ENCODE measurements at regions not wholly inside any gene's neighbourhood (a gene's known extent, or its start where the extent isn't known, plus 50 kb on each side); places are given as distances from the start of the nearest gene placed in this dataset.

- WGBS, 2 donors, result 40 to 56% methylated on average over 6 of the region's 6 CpGs
- H3K4me3 ChIP-seq (ENCODE audit: low read depth in 1 of 2, low read length in 2 of 2), result no peak overlapping the region
- no peaks in the 10 kb centered on the region for H3K4me1 ChIP-seq (ENCODE audit: control insufficient read depth in 2 of 2, insufficient read depth in 2 of 2, low read length in 1 of 2)
- H3K36me3 ChIP-seq (ENCODE audit: control insufficient read depth in 2 of 2, insufficient read depth in 2 of 2, low read length in 1 of 2), result no peaks in the 10 kb centered on the region
- H3K9me3 ChIP-seq (ENCODE audit: control insufficient read depth in 2 of 2, insufficient read depth in 1 of 2, low read depth in 1 of 2, low read length in 1 of 2), result no peaks in the 10 kb centered on the region
- no peaks in the 10 kb centered on the region for H3K27me3 ChIP-seq (ENCODE audit: control insufficient read depth in 1 of 2, insufficient read depth in 2 of 2, low read length in 2 of 2)
- H3K27ac ChIP-seq (ENCODE audit: low read depth in 2 of 2, low read length in 1 of 2), result no peak overlapping the region
Measured at GRCh38 chr20:33908336-33908735, 85.4 kb upstream of the RALY start.

- no peaks in the 10 kb centered on the region for H3K27me3 ChIP-seq (ENCODE audit: control insufficient read depth in 1 of 2, insufficient read depth in 2 of 2, low read length in 2 of 2)
- H3K9me3 ChIP-seq (ENCODE audit: control insufficient read depth in 2 of 2, insufficient read depth in 1 of 2, low read depth in 1 of 2, low read length in 1 of 2), result no peaks in the 10 kb centered on the region
- no peaks in the 10 kb centered on the region for H3K4me1 ChIP-seq (ENCODE audit: control insufficient read depth in 2 of 2, insufficient read depth in 2 of 2, low read length in 1 of 2)
- 91 to 92% methylated on average over 6 of the region's 6 CpGs for WGBS, 2 donors
- no peak overlapping the region for H3K27ac ChIP-seq (ENCODE audit: low read depth in 2 of 2, low read length in 1 of 2)
- no peak overlapping the region for H3K4me3 ChIP-seq (ENCODE audit: low read depth in 1 of 2, low read length in 2 of 2)
- H3K36me3 ChIP-seq (ENCODE audit: control insufficient read depth in 2 of 2, insufficient read depth in 2 of 2, low read length in 1 of 2), result no peaks in the 10 kb centered on the region
Measured at GRCh38 chr20:33908868-33909267, 84.8 kb upstream of the RALY start.

DNA sequence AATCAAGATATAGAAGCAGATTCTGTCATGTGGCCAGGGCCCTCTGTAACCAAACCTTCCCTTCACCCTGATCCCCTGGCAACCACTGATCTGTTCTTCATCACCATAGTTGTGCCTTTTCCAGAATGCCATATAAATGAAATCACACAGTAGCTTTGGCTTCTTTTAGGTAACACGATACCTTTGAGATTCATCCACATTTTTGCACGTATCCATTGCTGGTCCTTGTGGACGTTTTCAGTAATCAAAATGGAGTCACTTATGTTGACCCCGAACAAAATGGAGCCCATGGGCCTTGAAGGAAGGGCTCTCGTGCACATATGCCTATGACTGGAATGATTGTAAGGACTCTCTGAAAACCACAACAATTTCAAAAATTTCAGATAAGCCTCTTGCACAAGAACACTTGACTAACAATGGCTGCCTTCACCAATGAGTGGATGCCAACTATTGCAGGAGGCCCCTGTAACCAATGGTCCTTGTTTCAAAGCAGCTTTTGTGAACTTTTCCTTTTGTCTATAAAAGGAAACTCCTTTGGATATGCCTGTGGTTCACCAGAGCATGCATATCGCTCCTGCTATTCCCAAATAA is 84.3 kb upstream of the RALY start:
- WGBS, 2 donors, result 67 to 72% methylated on average over 6 of the region's 6 CpGs
- Histone ChIP-seq H3K9me3 (ENCODE audit: control insufficient read depth in 2 of 2, insufficient read depth in 1 of 2, low read depth in 1 of 2, low read length in 1 of 2) (no peaks in the 10 kb centered on the region), H3K4me1 (ENCODE audit: control insufficient read depth in 2 of 2, insufficient read depth in 2 of 2, low read length in 1 of 2) (no peaks in the 10 kb centered on the region), H3K36me3 (ENCODE audit: control insufficient read depth in 2 of 2, insufficient read depth in 2 of 2, low read length in 1 of 2) (no peaks in the 10 kb centered on the region), H3K27me3 (ENCODE audit: control insufficient read depth in 1 of 2, insufficient read depth in 2 of 2, low read length in 2 of 2) (no peaks in the 10 kb centered on the region), H3K4me3 (ENCODE audit: low read depth in 1 of 2, low read length in 2 of 2) (no peak overlapping the region), H3K27ac (ENCODE audit: low read depth in 2 of 2, low read length in 1 of 2) (no peak overlapping the region)

- no peaks in the 10 kb centered on the region for H3K9me3 ChIP-seq (ENCODE audit: control insufficient read depth in 2 of 2, insufficient read depth in 1 of 2, low read depth in 1 of 2, low read length in 1 of 2)
- WGBS, 2 donors, result 36 to 51% methylated on average over 2 of the region's 2 CpGs
- H3K4me1 ChIP-seq (ENCODE audit: control insufficient read depth in 2 of 2, insufficient read depth in 2 of 2, low read length in 1 of 2), result no peaks in the 10 kb centered on the region
- no peaks in the 10 kb centered on the region for H3K27me3 ChIP-seq (ENCODE audit: control insufficient read depth in 1 of 2, insufficient read depth in 2 of 2, low read length in 2 of 2)
- no peak overlapping the region for H3K27ac ChIP-seq (ENCODE audit: low read depth in 2 of 2, low read length in 1 of 2)
- no peaks in the 10 kb centered on the region for H3K36me3 ChIP-seq (ENCODE audit: control insufficient read depth in 2 of 2, insufficient read depth in 2 of 2, low read length in 1 of 2)
- no peak overlapping the region for H3K4me3 ChIP-seq (ENCODE audit: low read depth in 1 of 2, low read length in 2 of 2)
Measured at GRCh38 chr20:33910056-33910455, 83.7 kb upstream of the RALY start.

- Histone ChIP-seq H3K27ac (ENCODE audit: low read depth in 2 of 2, low read length in 1 of 2) (no peak overlapping the region), H3K27me3 (ENCODE audit: control insufficient read depth in 1 of 2, insufficient read depth in 2 of 2, low read length in 2 of 2) (no peaks in the 10 kb centered on the region), H3K36me3 (ENCODE audit: control insufficient read depth in 2 of 2, insufficient read depth in 2 of 2, low read length in 1 of 2) (no peaks in the 10 kb centered on the region), H3K9me3 (ENCODE audit: control insufficient read depth in 2 of 2, insufficient read depth in 1 of 2, low read depth in 1 of 2, low read length in 1 of 2) (no peaks in the 10 kb centered on the region), H3K4me1 (ENCODE audit: control insufficient read depth in 2 of 2, insufficient read depth in 2 of 2, low read length in 1 of 2) (no peaks in the 10 kb centered on the region), H3K4me3 (ENCODE audit: low read depth in 1 of 2, low read length in 2 of 2) (no peak overlapping the region)
- 86 to 87% methylated on average over 6 of the region's 6 CpGs for WGBS, 2 donors
Measured at GRCh38 chr20:33910529-33911327, 83.0 kb upstream of the RALY start.

DNA sequence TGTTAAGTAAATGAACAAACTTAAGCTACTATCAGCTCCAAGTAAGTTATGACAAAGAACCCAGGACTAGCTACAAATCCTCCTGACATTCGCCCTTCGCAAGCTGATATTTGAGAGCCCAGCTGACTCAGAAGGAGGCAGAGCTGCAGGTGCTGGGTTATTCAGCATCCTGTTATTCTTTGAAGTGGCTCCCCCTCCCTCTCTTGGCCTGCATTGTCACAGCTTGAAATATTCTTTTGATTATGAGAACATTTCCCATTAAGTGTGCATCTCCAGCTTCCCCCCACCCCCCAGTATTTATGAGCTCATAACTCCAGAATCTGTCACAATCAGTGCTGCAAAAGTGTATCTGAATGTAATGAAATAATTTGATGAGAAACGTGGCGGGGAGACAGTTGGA is 78.8 kb upstream of the RALY start:
- Histone ChIP-seq H3K4me3 (ENCODE audit: low read depth in 1 of 2, low read length in 2 of 2) (no peak overlapping the region), H3K4me1 (ENCODE audit: control insufficient read depth in 2 of 2, insufficient read depth in 2 of 2, low read length in 1 of 2) (no peaks in the 10 kb centered on the region), H3K9me3 (ENCODE audit: control insufficient read depth in 2 of 2, insufficient read depth in 1 of 2, low read depth in 1 of 2, low read length in 1 of 2) (no peaks in the 10 kb centered on the region), H3K27me3 (ENCODE audit: control insufficient read depth in 1 of 2, insufficient read depth in 2 of 2, low read length in 2 of 2) (no peaks in the 10 kb centered on the region), H3K36me3 (ENCODE audit: control insufficient read depth in 2 of 2, insufficient read depth in 2 of 2, low read length in 1 of 2) (no peaks in the 10 kb centered on the region), H3K27ac (ENCODE audit: low read depth in 2 of 2, low read length in 1 of 2) (no peak overlapping the region)
- WGBS, 2 donors, result 69 to 73% methylated on average over 4 of the region's 4 CpGs

DNA sequence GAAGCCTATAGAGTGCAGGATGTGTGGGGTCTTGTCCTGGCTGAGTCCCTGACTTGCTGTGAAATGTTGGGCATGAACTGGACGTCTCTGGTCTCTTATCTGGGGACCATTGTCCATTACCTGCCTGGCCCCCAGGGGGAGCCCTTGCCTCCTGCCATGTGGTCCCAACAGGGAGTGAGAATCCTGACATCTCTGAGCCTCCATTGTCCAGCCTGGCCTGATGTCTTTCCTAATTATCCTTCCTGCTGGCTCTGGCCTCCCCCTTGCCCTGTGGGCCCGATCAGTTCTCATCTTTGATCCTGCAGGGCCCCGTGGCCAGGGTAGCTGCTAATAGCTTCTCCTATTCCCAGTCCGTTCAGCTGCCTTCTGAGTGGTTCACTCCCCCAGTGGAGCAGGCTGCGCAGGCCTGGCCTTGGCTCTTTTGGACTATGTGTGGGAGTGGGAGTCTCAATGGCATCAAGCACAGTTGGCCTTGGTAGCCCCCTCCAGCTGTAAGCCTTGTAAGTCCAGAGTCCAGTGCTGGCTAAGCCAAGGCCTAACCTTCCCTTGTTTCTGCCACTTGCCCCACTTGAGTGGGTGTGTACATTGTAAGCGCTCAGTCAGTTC is 77.9 kb upstream of the RALY start:
- no peak overlapping the region for H3K4me3 ChIP-seq (ENCODE audit: low read depth in 1 of 2, low read length in 2 of 2)
- no peaks in the 10 kb centered on the region for H3K36me3 ChIP-seq (ENCODE audit: control insufficient read depth in 2 of 2, insufficient read depth in 2 of 2, low read length in 1 of 2)
- no peaks in the 10 kb centered on the region for H3K27me3 ChIP-seq (ENCODE audit: control insufficient read depth in 1 of 2, insufficient read depth in 2 of 2, low read length in 2 of 2)
- no peaks in the 10 kb centered on the region for H3K4me1 ChIP-seq (ENCODE audit: control insufficient read depth in 2 of 2, insufficient read depth in 2 of 2, low read length in 1 of 2)
- no peaks in the 10 kb centered on the region for H3K9me3 ChIP-seq (ENCODE audit: control insufficient read depth in 2 of 2, insufficient read depth in 1 of 2, low read depth in 1 of 2, low read length in 1 of 2)
- H3K27ac ChIP-seq (ENCODE audit: low read depth in 2 of 2, low read length in 1 of 2), result no peak overlapping the region
- WGBS, 2 donors, result 76 to 81% methylated on average over 6 of the region's 6 CpGs

GRCh38 chr20:33916768-33917167 is 76.9 kb upstream of the RALY start:
- WGBS, 2 donors, result 74 to 83% methylated on average over 2 of the region's 2 CpGs
- no peaks in the 10 kb centered on the region for H3K27me3 ChIP-seq (ENCODE audit: control insufficient read depth in 1 of 2, insufficient read depth in 2 of 2, low read length in 2 of 2)
- no peak overlapping the region for H3K27ac ChIP-seq (ENCODE audit: low read depth in 2 of 2, low read length in 1 of 2)
- no peaks in the 10 kb centered on the region for H3K9me3 ChIP-seq (ENCODE audit: control insufficient read depth in 2 of 2, insufficient read depth in 1 of 2, low read depth in 1 of 2, low read length in 1 of 2)
- H3K4me1 ChIP-seq (ENCODE audit: control insufficient read depth in 2 of 2, insufficient read depth in 2 of 2, low read length in 1 of 2), result no peaks in the 10 kb centered on the region
- H3K4me3 ChIP-seq (ENCODE audit: low read depth in 1 of 2, low read length in 2 of 2), result no peak overlapping the region
- H3K36me3 ChIP-seq (ENCODE audit: control insufficient read depth in 2 of 2, insufficient read depth in 2 of 2, low read length in 1 of 2), result no peaks in the 10 kb centered on the region

DNA sequence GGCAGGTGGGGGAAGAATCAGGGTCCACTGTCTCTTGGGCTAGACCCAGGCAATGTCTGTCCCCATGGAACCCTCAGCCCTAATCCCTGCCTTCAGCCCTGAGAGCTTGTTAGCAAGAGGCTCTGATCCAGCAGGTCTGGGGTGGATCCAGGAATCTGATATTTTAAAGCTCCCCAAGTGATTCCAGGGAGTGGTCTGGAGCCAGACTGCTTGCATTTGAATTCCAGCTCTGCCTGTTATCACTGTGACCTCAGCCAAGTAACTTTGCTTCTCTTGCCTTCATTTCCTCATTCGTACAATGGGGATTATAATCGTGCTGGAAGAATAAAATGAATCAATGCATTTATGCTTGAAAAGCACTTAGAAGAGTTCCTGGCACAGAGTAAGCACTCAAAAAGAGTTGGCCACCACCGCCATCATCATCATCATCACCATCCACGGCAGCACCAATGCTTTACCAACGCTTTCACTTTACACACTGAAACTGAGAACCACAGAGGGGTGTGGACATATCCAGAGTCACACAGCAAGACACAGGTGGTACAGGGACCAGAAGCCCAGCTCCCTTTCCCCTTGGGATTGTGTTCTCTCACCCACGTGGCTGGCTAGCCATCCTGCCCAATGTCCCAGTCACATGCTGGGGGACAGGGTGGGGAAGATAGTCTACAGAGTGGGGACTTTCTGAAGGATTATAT is 75.7 kb upstream of the RALY start:
- H3K27ac ChIP-seq (ENCODE audit: low read depth in 2 of 2, low read length in 1 of 2), result no peak overlapping the region
- H3K36me3 ChIP-seq (ENCODE audit: control insufficient read depth in 2 of 2, insufficient read depth in 2 of 2, low read length in 1 of 2), result no peaks in the 10 kb centered on the region
- H3K4me1 ChIP-seq (ENCODE audit: control insufficient read depth in 2 of 2, insufficient read depth in 2 of 2, low read length in 1 of 2), result no peaks in the 10 kb centered on the region
- H3K27me3 ChIP-seq (ENCODE audit: control insufficient read depth in 1 of 2, insufficient read depth in 2 of 2, low read length in 2 of 2), result no peaks in the 10 kb centered on the region
- H3K9me3 ChIP-seq (ENCODE audit: control insufficient read depth in 2 of 2, insufficient read depth in 1 of 2, low read depth in 1 of 2, low read length in 1 of 2), result no peaks in the 10 kb centered on the region
- H3K4me3 ChIP-seq (ENCODE audit: low read depth in 1 of 2, low read length in 2 of 2), result no peak overlapping the region
- WGBS, 2 donors, result 55 to 59% methylated on average over 6 of the region's 6 CpGs

All from esophagus (tissue), 2 donors.